H1 (cell line): ENCODE measurements at regions not wholly inside any gene's neighbourhood (a gene's known extent, or its start where the extent isn't known, plus 50 kb on each side); places are given as distances from the start of the nearest gene placed in this dataset.

Experiments
- TBP ChIP-seq: IDR thresholded peaks from 2 replicates; pipeline ENCODE4 v1.6.1; 2011; ENCODE audit warnings: low read depth, low read length, improper control_type of control experiment
- TF ChIP-seq, protein P1 (sequence below), 3 experiments: IDR thresholded peaks; 1 replicate in 2 of 3; 2 replicates in 1 of 3; pipeline versions ENCODE4 v1.5.1 to v1.6.1; 2011; ENCODE audit warnings: low read length in 3 of 3, mild to moderate bottlenecking in 3 of 3, inconsistent platforms in 2 of 3, low read depth in 1 of 3, moderate library complexity in 1 of 3; ENCODE audit not compliant: insufficient read depth in 1 of 3; ENCODE audit errors: control extremely low read depth in 1 of 3

DNA sequence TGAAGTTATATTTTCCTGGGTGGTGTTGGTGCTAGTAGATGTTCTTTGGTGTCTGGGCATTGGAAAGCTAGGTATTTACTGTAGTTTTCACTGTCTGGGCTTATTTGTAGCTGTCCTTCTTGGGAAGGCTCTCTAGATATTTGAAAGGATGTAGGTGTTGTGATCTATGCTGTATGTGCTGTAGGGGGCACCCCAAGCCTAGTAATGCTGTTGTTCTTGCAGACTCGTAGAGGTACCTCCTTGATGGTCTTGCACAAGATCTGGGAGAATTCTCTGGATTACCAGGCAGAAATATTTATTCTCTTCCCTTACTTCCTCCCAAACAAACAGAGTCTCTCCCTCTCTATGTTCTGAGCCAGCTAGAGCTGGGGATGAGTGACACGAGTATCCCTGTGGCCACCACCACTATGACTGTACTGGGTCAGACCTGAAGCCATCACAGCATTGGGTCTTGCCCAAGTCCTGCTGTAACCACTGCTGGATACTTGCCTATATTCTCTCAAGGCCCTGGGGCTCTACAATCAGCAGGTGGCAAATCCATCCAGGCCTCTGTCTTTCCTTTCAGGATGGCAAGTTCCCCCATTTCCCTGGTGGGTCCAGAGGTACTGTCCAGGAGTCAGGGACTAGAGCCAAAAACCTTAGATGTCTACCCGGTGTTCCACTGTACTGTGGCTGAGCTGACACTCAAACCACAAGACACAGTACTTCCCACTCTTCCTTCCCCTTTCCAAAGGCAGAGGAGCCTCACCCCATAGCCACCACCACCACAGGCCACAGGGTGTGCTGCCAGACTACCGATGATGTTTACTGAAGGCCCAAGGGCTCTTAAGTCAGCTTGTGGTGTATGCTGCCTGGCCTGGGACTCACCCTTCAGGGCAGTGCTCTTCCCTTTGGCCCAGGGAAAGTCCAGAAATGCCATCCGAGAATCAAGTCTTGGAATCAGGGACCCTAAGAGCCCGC lies 195.2 kb upstream of the DPPA4 start (continued):
- TF ChIP-seq, protein P1, sequence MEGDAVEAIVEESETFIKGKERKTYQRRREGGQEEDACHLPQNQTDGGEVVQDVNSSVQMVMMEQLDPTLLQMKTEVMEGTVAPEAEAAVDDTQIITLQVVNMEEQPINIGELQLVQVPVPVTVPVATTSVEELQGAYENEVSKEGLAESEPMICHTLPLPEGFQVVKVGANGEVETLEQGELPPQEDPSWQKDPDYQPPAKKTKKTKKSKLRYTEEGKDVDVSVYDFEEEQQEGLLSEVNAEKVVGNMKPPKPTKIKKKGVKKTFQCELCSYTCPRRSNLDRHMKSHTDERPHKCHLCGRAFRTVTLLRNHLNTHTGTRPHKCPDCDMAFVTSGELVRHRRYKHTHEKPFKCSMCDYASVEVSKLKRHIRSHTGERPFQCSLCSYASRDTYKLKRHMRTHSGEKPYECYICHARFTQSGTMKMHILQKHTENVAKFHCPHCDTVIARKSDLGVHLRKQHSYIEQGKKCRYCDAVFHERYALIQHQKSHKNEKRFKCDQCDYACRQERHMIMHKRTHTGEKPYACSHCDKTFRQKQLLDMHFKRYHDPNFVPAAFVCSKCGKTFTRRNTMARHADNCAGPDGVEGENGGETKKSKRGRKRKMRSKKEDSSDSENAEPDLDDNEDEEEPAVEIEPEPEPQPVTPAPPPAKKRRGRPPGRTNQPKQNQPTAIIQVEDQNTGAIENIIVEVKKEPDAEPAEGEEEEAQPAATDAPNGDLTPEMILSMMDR (IDR thresholded peaks at IDR 0.05; ENCODE audit: control extremely low read depth in 1 of 3, insufficient read depth in 1 of 3, low read depth in 1 of 3, low read length in 3 of 3) = peak; percentile 4 to 79 (median 67)
- TF ChIP-seq TBP = no peak
